DND-41 (cell line): ENCODE measurements at regions not wholly inside any gene's neighbourhood (a gene's known extent, or its start where the extent isn't known, plus 50 kb on each side); places are given as distances from the start of the nearest gene placed in this dataset.

Source experiments
- ATAC-seq: fragments of 200-7000 bp; cut with Tn5 transposase; 3 replicates; pipeline ENCODE4 v1.9.1; 2021; ENCODE audit warnings: low read depth; ENCODE audit not compliant: insufficient read depth
- DNase-seq: peaks from one replicate; pipeline ENCODE4 v3.0.0-alpha.2; 2020
- H2AFZ ChIP-seq: 2 replicates; pipeline ENCODE4 v1.6.0; 2012; ENCODE audit warnings: low read depth, low read length
- H3K27ac ChIP-seq: 2 replicates; pipeline ENCODE4 v1.5.1; 2012; ENCODE audit warnings: low read length, inconsistent platforms
- H3K27me3 ChIP-seq: fragments of 200-600 bp; sonication (generic); 2 replicates; pipeline ENCODE4 v1.6.0; 2012; ENCODE audit warnings: low read length, mild to moderate bottlenecking, inconsistent platforms; ENCODE audit not compliant: insufficient read depth, poor library complexity
- H3K36me3 ChIP-seq: 2 replicates; pipeline ENCODE4 v1.5.1; 2012; ENCODE audit warnings: low read length, inconsistent platforms; ENCODE audit not compliant: insufficient read depth
- H3K4me1 ChIP-seq: 2 replicates; pipeline ENCODE4 v1.5.1; 2012; ENCODE audit warnings: mild to moderate bottlenecking, low read length; ENCODE audit not compliant: insufficient read depth
- H3K4me2 ChIP-seq: 2 replicates; pipeline ENCODE4 v1.6.0; 2012; ENCODE audit warnings: mild to moderate bottlenecking, moderate library complexity, low read length, inconsistent platforms; ENCODE audit not compliant: insufficient read depth
- H3K4me3 ChIP-seq, 2 experiments: fragments of 200-600 bp in 1 of 2; shearing (Covaris generic) in 1 of 2; 2 replicates each; pipeline ENCODE4 v1.5.1; 2012 to 2016; ENCODE audit warnings: inconsistent platforms in 2 of 2, low read length in 2 of 2, mild to moderate bottlenecking in 2 of 2, low read depth in 1 of 2, moderate library complexity in 1 of 2
- H3K79me2 ChIP-seq: 2 replicates; pipeline ENCODE4 v1.6.0; 2012; ENCODE audit warnings: low read length, inconsistent platforms; ENCODE audit not compliant: insufficient read depth
- H3K9ac ChIP-seq: 2 replicates; pipeline ENCODE4 v1.6.0; 2012; ENCODE audit warnings: low read depth, mild to moderate bottlenecking, inconsistent platforms, low read length, moderate library complexity
- H3K9me3 ChIP-seq: 2 replicates; pipeline ENCODE4 v1.5.1; 2012; ENCODE audit warnings: low read length, moderate library complexity, mild to moderate bottlenecking, inconsistent platforms; ENCODE audit not compliant: insufficient read depth, severe bottlenecking
- H4K20me1 ChIP-seq: 2 replicates; pipeline ENCODE4 v1.6.0; 2012; ENCODE audit warnings: low read length; ENCODE audit not compliant: insufficient read depth
- EZH2 ChIP-seq: IDR thresholded peaks from 3 replicates; pipeline ENCODE4 v1.6.1; 2012; ENCODE audit warnings: borderline replicate concordance, low read depth, mild to moderate bottlenecking, moderate library complexity, low read length, inconsistent platforms; ENCODE audit not compliant: severe bottlenecking
- TF ChIP-seq, protein P1 (sequence below): IDR thresholded peaks from 2 replicates; pipeline ENCODE4 v1.5.1; 2012; ENCODE audit warnings: borderline replicate concordance, low read length, moderate library complexity, mild to moderate bottlenecking; ENCODE audit not compliant: poor library complexity, severe bottlenecking; ENCODE audit errors: extremely low read depth

GRCh38 chr10:105406488-105406887 lies 765.4 kb downstream of the SORCS3 start:
- no peak for ATAC-seq
- Histone ChIP-seq H4K20me1 (no peaks in the 10 kb centered on the region), H3K27me3 (no peaks in the 10 kb centered on the region), H3K27ac (no peak overlapping the region), H3K4me1 (no peaks in the 10 kb centered on the region), H3K4me2 (no peak overlapping the region), H3K79me2 (no peaks in the 10 kb centered on the region), H3K9ac (no peak overlapping the region), H3K4me3 (no peak overlapping the region), H3K36me3 (no peaks in the 10 kb centered on the region), H3K9me3 (no peaks in the 10 kb centered on the region), H2AFZ (no peak overlapping the region)
- TF ChIP-seq EZH2 = no peak
- TF ChIP-seq, protein P1, sequence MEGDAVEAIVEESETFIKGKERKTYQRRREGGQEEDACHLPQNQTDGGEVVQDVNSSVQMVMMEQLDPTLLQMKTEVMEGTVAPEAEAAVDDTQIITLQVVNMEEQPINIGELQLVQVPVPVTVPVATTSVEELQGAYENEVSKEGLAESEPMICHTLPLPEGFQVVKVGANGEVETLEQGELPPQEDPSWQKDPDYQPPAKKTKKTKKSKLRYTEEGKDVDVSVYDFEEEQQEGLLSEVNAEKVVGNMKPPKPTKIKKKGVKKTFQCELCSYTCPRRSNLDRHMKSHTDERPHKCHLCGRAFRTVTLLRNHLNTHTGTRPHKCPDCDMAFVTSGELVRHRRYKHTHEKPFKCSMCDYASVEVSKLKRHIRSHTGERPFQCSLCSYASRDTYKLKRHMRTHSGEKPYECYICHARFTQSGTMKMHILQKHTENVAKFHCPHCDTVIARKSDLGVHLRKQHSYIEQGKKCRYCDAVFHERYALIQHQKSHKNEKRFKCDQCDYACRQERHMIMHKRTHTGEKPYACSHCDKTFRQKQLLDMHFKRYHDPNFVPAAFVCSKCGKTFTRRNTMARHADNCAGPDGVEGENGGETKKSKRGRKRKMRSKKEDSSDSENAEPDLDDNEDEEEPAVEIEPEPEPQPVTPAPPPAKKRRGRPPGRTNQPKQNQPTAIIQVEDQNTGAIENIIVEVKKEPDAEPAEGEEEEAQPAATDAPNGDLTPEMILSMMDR = no peak
- no peak for DNase-seq

GRCh38 chr10:105398202-105398601 lies 757.1 kb downstream of the SORCS3 start:
- no peak for ATAC-seq
- DNase-seq = no peak
- Histone ChIP-seq H3K36me3 (no peaks in the 10 kb centered on the region), H3K27ac (no peak overlapping the region), H3K9ac (no peak overlapping the region), H2AFZ (no peak overlapping the region), H3K9me3 (no peaks in the 10 kb centered on the region), H3K79me2 (no peaks in the 10 kb centered on the region), H3K4me3 (no peak overlapping the region), H4K20me1 (no peaks in the 10 kb centered on the region), H3K4me1 (no peaks in the 10 kb centered on the region), H3K4me2 (no peak overlapping the region), H3K27me3 (no peaks in the 10 kb centered on the region)
- no peak for TF ChIP-seq EZH2
- TF ChIP-seq, protein P1 = no peak

- no peak for ATAC-seq
- no peaks in the 10 kb centered on the region for H3K79me2 ChIP-seq
- H4K20me1 ChIP-seq = no peaks in the 10 kb centered on the region
- no peak overlapping the region for H2AFZ ChIP-seq
- no peak overlapping the region for H3K9ac ChIP-seq
- no peaks in the 10 kb centered on the region for H3K36me3 ChIP-seq
- no peak overlapping the region for H3K27ac ChIP-seq
- no peaks in the 10 kb centered on the region for H3K27me3 ChIP-seq
- no peak for TF ChIP-seq EZH2
- TF ChIP-seq, protein P1 = no peak
- no peak overlapping the region for H3K4me2 ChIP-seq
- no peak overlapping the region for H3K4me3 ChIP-seq
- no peaks in the 10 kb centered on the region for H3K4me1 ChIP-seq
- no peaks in the 10 kb centered on the region for H3K9me3 ChIP-seq
- no peak for DNase-seq
Measured at GRCh38 chr10:105391670-105392351, 750.7 kb downstream of the SORCS3 start.
